ENCODE measurements at regions not wholly inside any gene's neighbourhood (a gene's known extent, or its start where the extent isn't known, plus 50 kb on each side); places are given as distances from the start of the nearest gene placed in this dataset.

GRCh38 chr16:51553910-51554309, 402.8 kb upstream of the SALL1 start:
- CTCF ChIA-PET, result no interaction called here
- Histone ChIP-seq H3K9me3 (ENCODE audit: control insufficient read depth in 1 of 2, insufficient read depth in 1 of 2, low read length in 2 of 2) (no peaks in the 10 kb centered on the region), H3K4me3 (ENCODE audit: low read length) (no peak overlapping the region), H3K27ac (ENCODE audit: low read depth in 1 of 2, low read length in 2 of 2) (no peak overlapping the region), H3K4me1 (ENCODE audit: insufficient read depth, low read length) (no peaks in the 10 kb centered on the region), H3K36me3 (ENCODE audit: insufficient read depth, low read length) (no peaks in the 10 kb centered on the region), H3K27me3 (ENCODE audit: control insufficient read depth in 1 of 2, insufficient read depth in 2 of 2, low read length in 2 of 2) (no peaks in the 10 kb centered on the region)
- DNase-seq (no peak), ATAC-seq (ENCODE audit: poor library complexity) (no peak)
- Mint-ChIP-seq H3K36me3 (ENCODE audit: low read depth) (no peaks in the 10 kb centered on the region), H3K4me3 (no peak overlapping the region), H3K27me3 (no peaks in the 10 kb centered on the region), H3K9me3 (peaks cover 5% of the 10 kb centered on the region), H3K27ac (no peak overlapping the region), H3K4me1 (ENCODE audit: low read depth) (no peaks in the 10 kb centered on the region)
- intact Hi-C loops (cut with DNase I, micrococcal nuclease), result no loop called here
- POLR2A ChIA-PET, result no interaction called here
- TF ChIP-seq CTCF (IDR thresholded peaks at IDR 0.05), result no peak

- Histone ChIP-seq H3K9me3 (ENCODE audit: control insufficient read depth in 1 of 2, insufficient read depth in 1 of 2, low read length in 2 of 2) (no peaks in the 10 kb centered on the region), H3K4me1 (ENCODE audit: insufficient read depth, low read length) (no peaks in the 10 kb centered on the region), H3K27ac (ENCODE audit: low read depth in 1 of 2, low read length in 2 of 2) (no peak overlapping the region), H3K4me3 (ENCODE audit: low read length) (no peak overlapping the region), H3K27me3 (ENCODE audit: control insufficient read depth in 1 of 2, insufficient read depth in 2 of 2, low read length in 2 of 2) (no peaks in the 10 kb centered on the region), H3K36me3 (ENCODE audit: insufficient read depth, low read length) (no peaks in the 10 kb centered on the region)
- no peak for DNase-seq
- Mint-ChIP-seq H3K36me3 (ENCODE audit: low read depth) (no peaks in the 10 kb centered on the region), H3K27ac (no peak overlapping the region), H3K27me3 (no peaks in the 10 kb centered on the region), H3K9me3 (peaks cover 5% of the 10 kb centered on the region), H3K4me3 (no peak overlapping the region), H3K4me1 (ENCODE audit: low read depth) (no peaks in the 10 kb centered on the region)
- no peak for TF ChIP-seq CTCF (IDR thresholded peaks at IDR 0.05)
- POLR2A ChIA-PET, result no interaction called here
- intact Hi-C loops (cut with DNase I, micrococcal nuclease), result no loop called here
- no peak for ATAC-seq (ENCODE audit: poor library complexity)
- CTCF ChIA-PET, result no interaction called here
Observed at GRCh38 chr16:51553314-51553713, 402.2 kb upstream of the SALL1 start.

- no peaks in the 10 kb centered on the region for H3K36me3 Mint-ChIP-seq (ENCODE audit: low read depth)
Observed at GRCh38 chr16:51550800-51551347, 399.8 kb upstream of the SALL1 start.

More at GRCh38 chr16:51550800-51551347, 399.8 kb upstream of the SALL1 start:
- no peak overlapping the region for H3K27ac Mint-ChIP-seq
- Histone ChIP-seq H3K27me3 (ENCODE audit: control insufficient read depth in 1 of 2, insufficient read depth in 2 of 2, low read length in 2 of 2) (no peaks in the 10 kb centered on the region), H3K36me3 (ENCODE audit: insufficient read depth, low read length) (no peaks in the 10 kb centered on the region), H3K27ac (ENCODE audit: low read depth in 1 of 2, low read length in 2 of 2) (no peak overlapping the region), H3K9me3 (ENCODE audit: control insufficient read depth in 1 of 2, insufficient read depth in 1 of 2, low read length in 2 of 2) (no peaks in the 10 kb centered on the region), H3K4me1 (ENCODE audit: insufficient read depth, low read length) (no peaks in the 10 kb centered on the region), H3K4me3 (ENCODE audit: low read length) (no peak overlapping the region)
- no peak for ATAC-seq (ENCODE audit: poor library complexity)
- DNase-seq, result no peak
- intact Hi-C loops (cut with DNase I, micrococcal nuclease), result no loop called here
- TF ChIP-seq CTCF (IDR thresholded peaks at IDR 0.05), result no peak
- H3K27me3 Mint-ChIP-seq, result no peaks in the 10 kb centered on the region
- POLR2A ChIA-PET, result no interaction called here
- no peak overlapping the region for H3K4me3 Mint-ChIP-seq
- no peaks in the 10 kb centered on the region for H3K4me1 Mint-ChIP-seq (ENCODE audit: low read depth)
- CTCF ChIA-PET, result no interaction called here
- peaks cover 5% of the 10 kb centered on the region for H3K9me3 Mint-ChIP-seq
